Glutamatergic neuron (in vitro differentiated cells): ENCODE measurements at regions not wholly inside any gene's neighbourhood (a gene's known extent, or its start where the extent isn't known, plus 50 kb on each side); places are given as distances from the start of the nearest gene placed in this dataset. TPM values are rescaled to one million over a fixed set of nuclear protein-coding genes. Genes with fewer than 3 reads are reported as not detected.

Source experiments
- DNase-seq: peaks from one replicate; pipeline ENCODE4 v3.0.0; 2022
- H3K27ac Mint-ChIP-seq: one replicate; pipeline ENCODE4 v1.8.0; 2020; ENCODE audit warnings: mild to moderate bottlenecking, mixed read lengths, inconsistent platforms; ENCODE audit not compliant: unreplicated experiment
- H3K27me3 Mint-ChIP-seq: one replicate; pipeline ENCODE4 v1.8.0; 2020; ENCODE audit warnings: mild to moderate bottlenecking, moderate library complexity, mixed read lengths, inconsistent platforms; ENCODE audit not compliant: unreplicated experiment
- H3K36me3 Mint-ChIP-seq: one replicate; pipeline ENCODE4 v1.8.0; 2020; ENCODE audit warnings: mild to moderate bottlenecking, mixed read lengths, inconsistent platforms; ENCODE audit not compliant: unreplicated experiment
- H3K4me1 Mint-ChIP-seq: one replicate; pipeline ENCODE4 v1.8.0; 2020; ENCODE audit warnings: mild to moderate bottlenecking, low read depth, mixed read lengths, inconsistent platforms; ENCODE audit not compliant: unreplicated experiment
- H3K4me3 Mint-ChIP-seq: one replicate; pipeline ENCODE4 v1.8.0; 2020; ENCODE audit warnings: mild to moderate bottlenecking, mixed read lengths, inconsistent platforms; ENCODE audit not compliant: unreplicated experiment
- H3K9me3 Mint-ChIP-seq: one replicate; pipeline ENCODE4 v1.8.0; 2020; ENCODE audit warnings: mild to moderate bottlenecking, moderate library complexity, mixed read lengths, inconsistent platforms; ENCODE audit not compliant: unreplicated experiment
- CTCF ChIP-seq: fragments of 200-600 bp; sonication (generic); IDR thresholded peaks from one replicate; pipeline ENCODE4 v1.5.0; 2021; ENCODE audit not compliant: partially characterized antibody, unreplicated experiment
- microRNA-seq: library from miRNA; unstranded; fragments of <30 nt; microRNA quantifications from one replicate; pipeline ENCODE4, GENCODE V29; 2020; ENCODE audit not compliant: unreplicated experiment

- DNase-seq, result no peak
- no peak overlapping the region for H3K4me3 Mint-ChIP-seq
- TF ChIP-seq CTCF, result no peak
- no peaks in the 10 kb centered on the region for H3K9me3 Mint-ChIP-seq
- no peak overlapping the region for H3K27ac Mint-ChIP-seq
- peaks cover 2% of the 10 kb centered on the region for H3K27me3 Mint-ChIP-seq
- H3K36me3 Mint-ChIP-seq, result no peaks in the 10 kb centered on the region
- no peaks in the 10 kb centered on the region for H3K4me1 Mint-ChIP-seq
Measured at GRCh38 chr2:184541591-184541990, 56.7 kb upstream of the ZNF804A start.

GRCh38 chr2:184543832-184544231 lies 54.5 kb upstream of the ZNF804A start:
- no peaks in the 10 kb centered on the region for H3K36me3 Mint-ChIP-seq
- H3K9me3 Mint-ChIP-seq, result no peaks in the 10 kb centered on the region

More at GRCh38 chr2:184543832-184544231, 54.5 kb upstream of the ZNF804A start:
- no peak for TF ChIP-seq CTCF
- Mint-ChIP-seq H3K27ac (no peak overlapping the region), H3K4me1 (no peaks in the 10 kb centered on the region), H3K27me3 (peaks cover 2% of the 10 kb centered on the region), H3K4me3 (no peak overlapping the region)
- DNase-seq, result no peak

Small RNA genes lying in the stretch of these regions (microRNA-seq; reads per million reads assigned to microRNA genes)
- gene MIR548AE1, result not detected
